HepG2 (cell line): ENCODE measurements at regions not wholly inside any gene's neighbourhood (a gene's known extent, or its start where the extent isn't known, plus 50 kb on each side); places are given as distances from the start of the nearest gene placed in this dataset.

Experiments
- ATAC-seq: fragments of 200-7000 bp; cut with Tn5 transposase; 3 replicates; pipeline ENCODE4 v1.9.1; 2020; ENCODE audit warnings: mild to moderate bottlenecking, moderate library complexity
- BruUV-seq: library from RNA; stranded (reverse); fragments of 400-500 nt; replicated peaks from 2 replicates; lab custom pipeline; 2021; lab: Mats Ljungman, UMichigan
- CTCF ChIA-PET: fragments of 300-600 bp; formaldehyde crosslinking; extraction: SDS; loops from one replicate; lab custom pipeline; 2021; ENCODE audit warnings: low total read pairs, inconsistent platforms, low intra/inter-chr PET ratio; lab: Yijun Ruan, JAX
- POLR2A ChIA-PET: fragments of 350-600 bp; sonication (Branson Sonifier 250); formaldehyde crosslinking; loops from one replicate; lab custom pipeline; 2020; ENCODE audit warnings: antibody characterized with exemption, inconsistent platforms; lab: Yijun Ruan, JAX
- DNase-seq: peaks from one replicate; pipeline ENCODE4 v3.0.0-alpha.2; 2015; ENCODE audit warnings: low spot score
- FAIRE-seq: peaks from 3 replicates; lab custom pipeline; 2011; peaks lifted over from hg19 to GRCh38; lab: Jason Lieb, UNC
- H2AFZ ChIP-seq: one replicate; pipeline ENCODE4 v1.6.1; 2011; ENCODE audit warnings: low read length, inconsistent platforms
- H3K27ac ChIP-seq: fragments of 300-600 bp; 3 replicates; pipeline ENCODE4 v1.8.0; 2011; ENCODE audit warnings: mixed run types, mild to moderate bottlenecking, mixed read lengths, low read length, inconsistent platforms; ENCODE audit not compliant: insufficient read depth; ENCODE audit errors: extremely low read length
- H3K27me3 ChIP-seq, 2 experiments: fragments of 200-600 bp in 1 of 2; 2 replicates in 1 of 2; 3 replicates in 1 of 2; pipeline versions ENCODE4 v1.6.0 to v1.8.0; 2011; ENCODE audit warnings: low read length in 2 of 2, mild to moderate bottlenecking in 2 of 2, moderate library complexity in 2 of 2, inconsistent platforms in 1 of 2; ENCODE audit not compliant: insufficient read depth in 2 of 2, control insufficient read depth in 1 of 2
- H3K36me3 ChIP-seq, 2 experiments: fragments of 200-600 bp in 1 of 2; replicated peaks in 1 of 2; 2 replicates in 1 of 2; 3 replicates in 1 of 2; pipeline versions ENCODE4 v1.5.1 to v1.8.0; 2011; ENCODE audit warnings: low read length in 2 of 2, inconsistent platforms in 1 of 2; ENCODE audit not compliant: insufficient read depth in 2 of 2, control insufficient read depth in 1 of 2
- H3K4me1 ChIP-seq: 2 replicates; pipeline ENCODE4 v1.5.1; 2012; ENCODE audit warnings: low read length, inconsistent platforms; ENCODE audit not compliant: insufficient read depth
- H3K4me2 ChIP-seq: 2 replicates; pipeline ENCODE4 v1.6.0; 2011; ENCODE audit warnings: low read depth, low read length, inconsistent platforms
- H3K4me3 ChIP-seq, 3 experiments: fragments of 200-600 bp in 1 of 3; sonication (generic), shearing (Covaris generic) in 1 of 3; replicated peaks in 1 of 3; 2 replicates each; pipeline ENCODE4 v1.5.1; 2011 to 2016; ENCODE audit warnings: low read length in 3 of 3, inconsistent platforms in 2 of 3, low read depth in 2 of 3, mild to moderate bottlenecking in 2 of 3, control low read depth in 1 of 3, mixed read lengths in 1 of 3; ENCODE audit not compliant: insufficient read depth in 1 of 3
- H3K79me2 ChIP-seq: one replicate; pipeline ENCODE4 v1.6.1; 2011; ENCODE audit warnings: low read length, inconsistent platforms; ENCODE audit not compliant: insufficient read depth
- H3K9ac ChIP-seq: 2 replicates; pipeline ENCODE4 v1.6.0; 2011; ENCODE audit warnings: mild to moderate bottlenecking, low read depth, low read length, inconsistent platforms; ENCODE audit not compliant: insufficient read depth
- H3K9me3 ChIP-seq: 2 replicates; pipeline ENCODE4 v1.5.1; 2012; ENCODE audit warnings: mild to moderate bottlenecking, low read length
- H4K20me1 ChIP-seq: 2 replicates; pipeline ENCODE4 v1.6.0; 2011; ENCODE audit warnings: inconsistent platforms, mild to moderate bottlenecking, low read length, moderate library complexity; ENCODE audit not compliant: insufficient read depth
- FOXO1 ChIP-seq: sonication (generic); formaldehyde crosslinking; IDR thresholded peaks from 2 replicates; pipeline ENCODE4 v1.4.0; 2020; ENCODE audit warnings: missing genetic modification reagents
- GZF1 ChIP-seq: sonication (generic); formaldehyde crosslinking; IDR thresholded peaks from 2 replicates; pipeline ENCODE4 v1.5.1; 2020; ENCODE audit warnings: mild to moderate bottlenecking, missing genetic modification reagents
- KMT2B ChIP-seq: IDR thresholded peaks from 2 replicates; pipeline ENCODE4 v1.6.1; 2016; ENCODE audit warnings: missing genetic modification reagents, missing compliant biosample characterization
- SP140L ChIP-seq: sonication (generic); formaldehyde crosslinking; IDR thresholded peaks from 2 replicates; pipeline ENCODE4 v1.4.0; 2020; ENCODE audit warnings: missing genetic modification reagents, borderline replicate concordance
- SRSF1 ChIP-seq: fragments of 200-400 bp; formaldehyde crosslinking; optimal IDR thresholded peaks from 2 replicates; pipeline ENCODE3; 2017; ENCODE audit warnings: mild to moderate bottlenecking, low read depth, low read length, moderate library complexity
- ZNF333 ChIP-seq: sonication (generic); formaldehyde crosslinking; IDR thresholded peaks from 2 replicates; pipeline ENCODE4 v1.4.0; 2020; ENCODE audit warnings: mild to moderate bottlenecking, missing genetic modification reagents, borderline replicate concordance
- ZNF570 ChIP-seq: sonication (generic); formaldehyde crosslinking; IDR thresholded peaks from 2 replicates; pipeline ENCODE4 v1.4.0; 2020; ENCODE audit warnings: mild to moderate bottlenecking, missing genetic modification reagents, borderline replicate concordance
- ZSCAN25 ChIP-seq: sonication (generic); formaldehyde crosslinking; IDR thresholded peaks from 2 replicates; pipeline ENCODE4 v1.8.0; 2022; ENCODE audit warnings: mild to moderate bottlenecking, missing genetic modification reagents
- ZSCAN30 ChIP-seq: sonication (generic); formaldehyde crosslinking; IDR thresholded peaks from 2 replicates; pipeline ENCODE4 v1.5.0; 2020; ENCODE audit warnings: mild to moderate bottlenecking, missing genetic modification reagents
- WGBS: methylation state at CpG from one replicate; pipeline ENCODE4 v1.1.6; 2017; ENCODE audit warnings: low lambda C conversion rate; 5-methylcytosine and 5-hydroxymethylcytosine counted together
- in situ Hi-C: cut with HindIII; loops from 2 replicates; pipeline ENCODE4 v1.10.0; 2017; ENCODE audit warnings: low pct_unique_long_range_greater_than_20kb; ENCODE audit not compliant: extremely low pct_ligation_motif_present
- intact Hi-C: fragments of 100-400 bp; cut with micrococcal nuclease; formaldehyde crosslinking; loops from one replicate; pipeline ENCODE4 v1.10.0; 2022; ENCODE audit not compliant: unreplicated experiment
- TF ChIP-seq, protein P1 (sequence below): sonication (generic); formaldehyde crosslinking; IDR thresholded peaks from 2 replicates; pipeline ENCODE4 v1.5.1; 2020; ENCODE audit warnings: mild to moderate bottlenecking, missing genetic modification reagents, moderate library complexity
- TF ChIP-seq, protein P2 (sequence below): sonication (generic); formaldehyde crosslinking; IDR thresholded peaks from 2 replicates; pipeline ENCODE4 v1.4.0; 2020; ENCODE audit warnings: missing genetic modification reagents

DNA sequence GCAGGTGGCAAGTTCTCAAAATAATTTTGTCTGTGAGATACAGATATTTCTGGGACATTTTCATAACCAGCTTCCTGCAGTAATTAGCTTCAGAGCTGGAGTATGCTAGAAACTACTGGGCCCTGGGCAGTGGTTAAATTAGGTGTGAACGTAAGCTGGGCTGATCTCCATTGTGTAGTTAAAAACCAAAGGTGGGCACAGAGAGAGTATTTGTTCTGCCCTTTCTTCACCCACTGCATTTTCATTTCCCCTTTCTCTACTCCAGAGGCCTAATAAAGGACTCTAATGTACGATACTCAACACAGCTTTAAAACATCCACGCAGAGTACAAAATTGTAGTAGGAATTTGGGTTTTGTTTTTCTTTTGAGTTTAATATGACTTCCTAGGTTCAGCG, 252.7 kb downstream of the SPRY1 start:
- no peaks in the 10 kb centered on the region for H3K9me3 ChIP-seq
- peak overlapping the region; percentile 92 for H3K27ac ChIP-seq
- WGBS, result 40% methylated on average over 4 of the region's 4 CpGs
- H2AFZ ChIP-seq, result peak overlapping the region; percentile 74
- H3K9ac ChIP-seq, result peak overlapping the region; percentile 77
- intact Hi-C loops (loop anchor here (1.0 to 2.0 kb wide), 2 partner anchors 49 to 144 kb away; no protein-coding TSS in a partner anchor), in situ Hi-C loops (no loop called here)
- no peaks in the 10 kb centered on the region for H4K20me1 ChIP-seq
- H3K79me2 ChIP-seq, result peaks cover 6% of the 10 kb centered on the region
- POLR2A ChIA-PET, result interaction anchor here (1.0 to 2.9 kb wide), 8 partner anchors 10 to 252 kb away, joined by 3 to 13 read pairs (median 8); partner anchors contain the start of gene SPRY1
- no peaks in the 10 kb centered on the region for H3K27me3 ChIP-seq
- no peak for TF ChIP-seq SRSF1
- no peak for TF ChIP-seq FOXO1
- 0 out of 2 replicates have a peak, but pooled peaks have one; percentile 1 for TF ChIP-seq SP140L
- no peak for TF ChIP-seq ZSCAN25 (CRISPR knock-in tag)
- TF ChIP-seq ZSCAN30 (CRISPR knock-in tag), result 0 out of 2 replicates have a peak, but pooled peaks have one; percentile 31
- TF ChIP-seq ZNF333 (CRISPR knock-in tag), result no peak
- TF ChIP-seq GZF1 (CRISPR knock-in tag), result no peak
- peak overlapping the region; percentile 23 to 60 (median 47); a peak in 4 of 6 replicates for H3K4me3 ChIP-seq
- DNase-seq, result no peak
- H3K36me3 ChIP-seq, result 0 out of 5 replicates have a peak, but pooled peaks cover 0 to 2% of the 10 kb centered on the region in 2 experiments
- FAIRE-seq, result no peak
- peak; percentile 32 for ATAC-seq
- TSS peak; percentile 82 for BruUV-seq
- peak overlapping the region; percentile 79 for H3K4me2 ChIP-seq
- H3K4me1 ChIP-seq, result peaks cover 60% of the 10 kb centered on the region
- CTCF ChIA-PET, result no interaction called here

- H3K9ac ChIP-seq, result peak overlapping the region; percentile 77
- H3K4me3 ChIP-seq, result peak overlapping the region; percentile 23 to 60 (median 47); a peak in 4 of 6 replicates
- POLR2A ChIA-PET, result interaction anchor here (0.7 to 2.9 kb wide), 14 partner anchors 9 to 253 kb away, joined by 3 to 13 read pairs (median 6); partner anchors contain the start of gene SPRY1
- H3K27me3 ChIP-seq, result no peaks in the 10 kb centered on the region
- BruUV-seq, result no TSS peak
- ATAC-seq, result peak; percentile 97
- no peaks in the 10 kb centered on the region for H4K20me1 ChIP-seq
- peak; percentile 92 for DNase-seq
- peak overlapping the region; percentile 92 for H3K27ac ChIP-seq
- in situ Hi-C loops, result no loop called here
- H3K36me3 ChIP-seq, result 0 out of 5 replicates have a peak, but pooled peaks cover 0 to 2% of the 10 kb centered on the region in 2 experiments
- CTCF ChIA-PET, result no interaction called here
- H2AFZ ChIP-seq, result peak overlapping the region; percentile 74
- no peaks in the 10 kb centered on the region for H3K9me3 ChIP-seq
- peaks cover 60% of the 10 kb centered on the region for H3K4me1 ChIP-seq
- WGBS, result 2% methylated on average over 11 of the region's 11 CpGs
- peak; percentile 78 for FAIRE-seq
- intact Hi-C loops, result loop anchor here (1.0 to 2.0 kb wide), 3 partner anchors 50 to 171 kb away; no protein-coding TSS in a partner anchor
- H3K79me2 ChIP-seq, result peaks cover 6% of the 10 kb centered on the region
- peak overlapping the region; percentile 79 for H3K4me2 ChIP-seq
- TF ChIP-seq KMT2B (peak; percentile 50; the same call in 1 of the 2 replicates), ZNF570 (CRISPR knock-in tag) (no peak)
- TF ChIP-seq, protein P1, sequence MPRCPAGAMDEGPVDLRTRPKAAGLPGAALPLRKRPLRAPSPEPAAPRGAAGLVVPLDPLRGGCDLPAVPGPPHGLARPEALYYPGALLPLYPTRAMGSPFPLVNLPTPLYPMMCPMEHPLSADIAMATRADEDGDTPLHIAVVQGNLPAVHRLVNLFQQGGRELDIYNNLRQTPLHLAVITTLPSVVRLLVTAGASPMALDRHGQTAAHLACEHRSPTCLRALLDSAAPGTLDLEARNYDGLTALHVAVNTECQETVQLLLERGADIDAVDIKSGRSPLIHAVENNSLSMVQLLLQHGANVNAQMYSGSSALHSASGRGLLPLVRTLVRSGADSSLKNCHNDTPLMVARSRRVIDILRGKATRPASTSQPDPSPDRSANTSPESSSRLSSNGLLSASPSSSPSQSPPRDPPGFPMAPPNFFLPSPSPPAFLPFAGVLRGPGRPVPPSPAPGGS (CRISPR knock-in tag), result no peak
- TF ChIP-seq, protein P2, sequence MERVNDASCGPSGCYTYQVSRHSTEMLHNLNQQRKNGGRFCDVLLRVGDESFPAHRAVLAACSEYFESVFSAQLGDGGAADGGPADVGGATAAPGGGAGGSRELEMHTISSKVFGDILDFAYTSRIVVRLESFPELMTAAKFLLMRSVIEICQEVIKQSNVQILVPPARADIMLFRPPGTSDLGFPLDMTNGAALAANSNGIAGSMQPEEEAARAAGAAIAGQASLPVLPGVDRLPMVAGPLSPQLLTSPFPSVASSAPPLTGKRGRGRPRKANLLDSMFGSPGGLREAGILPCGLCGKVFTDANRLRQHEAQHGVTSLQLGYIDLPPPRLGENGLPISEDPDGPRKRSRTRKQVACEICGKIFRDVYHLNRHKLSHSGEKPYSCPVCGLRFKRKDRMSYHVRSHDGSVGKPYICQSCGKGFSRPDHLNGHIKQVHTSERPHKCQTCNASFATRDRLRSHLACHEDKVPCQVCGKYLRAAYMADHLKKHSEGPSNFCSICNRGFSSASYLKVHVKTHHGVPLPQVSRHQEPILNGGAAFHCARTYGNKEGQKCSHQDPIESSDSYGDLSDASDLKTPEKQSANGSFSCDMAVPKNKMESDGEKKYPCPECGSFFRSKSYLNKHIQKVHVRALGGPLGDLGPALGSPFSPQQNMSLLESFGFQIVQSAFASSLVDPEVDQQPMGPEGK, result 0 out of 2 replicates have a peak, but pooled peaks have one; percentile 15
Measured at GRCh38 chr4:123649645-123650391, 253.2 kb downstream of the SPRY1 start.
